HUES64 (cell line): ENCODE measurements at regions not wholly inside any gene's neighbourhood (a gene's known extent, or its start where the extent isn't known, plus 50 kb on each side); places are given as distances from the start of the nearest gene placed in this dataset.

ENCODE experiments used
- H3K27ac ChIP-seq: 2 replicates; pipeline ENCODE4 v1.7.0; 2013; ENCODE audit warnings: low read depth, low read length, inconsistent platforms
- H3K27me3 ChIP-seq: 2 replicates; pipeline ENCODE4 v1.6.1; 2013; ENCODE audit warnings: mild to moderate bottlenecking, low read length; ENCODE audit not compliant: insufficient read depth
- H3K36me3 ChIP-seq: 2 replicates; pipeline ENCODE4 v1.6.1; 2013; ENCODE audit warnings: mild to moderate bottlenecking, low read length; ENCODE audit not compliant: insufficient read depth
- H3K4me1 ChIP-seq: 2 replicates; pipeline ENCODE4 v1.6.1; 2013; ENCODE audit warnings: mild to moderate bottlenecking, low read length, moderate library complexity; ENCODE audit not compliant: insufficient read depth
- H3K4me3 ChIP-seq: 2 replicates; pipeline ENCODE4 v1.5.1; 2013; ENCODE audit warnings: mild to moderate bottlenecking, low read length, moderate library complexity
- H3K9ac ChIP-seq: 2 replicates; pipeline ENCODE4 v1.6.1; 2013; ENCODE audit warnings: mild to moderate bottlenecking, low read depth, low read length
- H3K9me3 ChIP-seq: 2 replicates; pipeline ENCODE4 v1.6.1; 2013; ENCODE audit warnings: low read depth, low read length; ENCODE audit not compliant: insufficient read depth
- WGBS: fragments of 150-250, 120-280 bp; methylation state at CpG from one replicate; pipeline ENCODE4 v1.1.7; 2013; ENCODE audit warnings: missing lambda C conversion rate; 5-methylcytosine and 5-hydroxymethylcytosine counted together

GRCh38 chr9:38313421-38313820, 79.1 kb upstream of the ALDH1B1 start:
- H3K4me1 ChIP-seq, result peaks cover 23% of the 10 kb centered on the region; the same call in 1 of the 2 replicates
- 84% methylated on average over 6 of the region's 6 CpGs for WGBS
- H3K4me3 ChIP-seq, result no peak overlapping the region
- H3K9me3 ChIP-seq, result no peaks in the 10 kb centered on the region
- H3K27me3 ChIP-seq, result no peaks in the 10 kb centered on the region
- H3K36me3 ChIP-seq, result no peaks in the 10 kb centered on the region
- no peak overlapping the region for H3K27ac ChIP-seq
- no peak overlapping the region for H3K9ac ChIP-seq

- Histone ChIP-seq H3K4me1 (peaks cover 23% of the 10 kb centered on the region; the same call in 1 of the 2 replicates), H3K27me3 (no peaks in the 10 kb centered on the region), H3K4me3 (no peak overlapping the region), H3K27ac (no peak overlapping the region), H3K36me3 (no peaks in the 10 kb centered on the region), H3K9me3 (no peaks in the 10 kb centered on the region), H3K9ac (no peak overlapping the region)
- 91% methylated on average over 4 of the region's 4 CpGs for WGBS
Measured at GRCh38 chr9:38312406-38312805, 80.1 kb upstream of the ALDH1B1 start.

- Histone ChIP-seq H3K9me3 (no peaks in the 10 kb centered on the region), H3K9ac (no peak overlapping the region), H3K27me3 (no peaks in the 10 kb centered on the region), H3K4me3 (no peak overlapping the region), H3K4me1 (peaks cover 23% of the 10 kb centered on the region; the same call in 1 of the 2 replicates), H3K36me3 (no peaks in the 10 kb centered on the region), H3K27ac (no peak overlapping the region)
- WGBS, result 84% methylated on average over 16 of the region's 16 CpGs
Measured at GRCh38 chr9:38311382-38312270, 80.9 kb upstream of the ALDH1B1 start.

DNA sequence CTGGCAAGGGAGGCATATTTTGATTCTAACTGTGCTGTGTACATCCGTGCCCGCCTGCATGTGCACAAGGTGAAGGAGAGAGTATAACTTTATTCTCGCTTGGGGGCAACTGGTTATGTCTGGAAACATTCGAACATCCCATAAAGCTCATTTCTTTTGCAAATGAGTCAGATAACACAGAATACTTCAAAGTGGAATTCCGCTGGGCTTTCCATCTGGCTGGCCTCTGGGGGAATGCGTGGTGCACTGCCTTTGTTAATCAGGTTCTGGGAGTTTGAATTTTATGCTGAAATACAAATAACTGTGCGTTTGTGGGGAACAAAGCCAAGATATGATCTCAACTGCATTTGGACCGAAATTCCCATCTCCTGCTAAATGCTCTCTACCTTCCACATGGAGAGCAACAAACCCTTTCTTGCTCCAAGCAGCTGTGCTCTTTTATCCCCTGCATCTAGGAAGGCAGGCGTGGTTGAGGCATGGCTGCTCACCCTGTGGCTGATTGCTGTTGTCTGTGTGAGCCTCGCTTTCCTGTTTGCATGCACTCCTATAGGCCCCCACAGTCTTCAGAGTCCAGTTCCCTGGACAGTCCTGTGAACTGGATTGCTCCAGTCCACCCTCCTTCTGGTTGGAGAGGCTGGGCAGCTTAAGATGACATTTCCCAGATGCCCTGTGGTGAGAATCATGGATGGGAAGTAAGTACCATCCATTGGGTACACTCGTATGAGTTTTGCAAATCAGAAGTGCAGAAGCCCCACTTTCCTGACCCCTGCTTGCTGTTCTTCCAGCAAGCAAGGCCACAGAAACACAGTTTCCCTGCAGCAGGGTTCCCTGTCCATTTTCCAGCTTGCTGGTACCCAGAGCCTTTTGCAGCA, 82.9 kb upstream of the ALDH1B1 start:
- 64% methylated on average over 11 of the region's 11 CpGs for WGBS
- no peaks in the 10 kb centered on the region for H3K9me3 ChIP-seq
- no peak overlapping the region for H3K4me3 ChIP-seq
- H3K27ac ChIP-seq, result no peak overlapping the region
- no peak overlapping the region for H3K9ac ChIP-seq
- H3K4me1 ChIP-seq, result peaks cover 23% of the 10 kb centered on the region; the same call in 1 of the 2 replicates
- no peaks in the 10 kb centered on the region for H3K36me3 ChIP-seq
- H3K27me3 ChIP-seq, result no peaks in the 10 kb centered on the region

DNA sequence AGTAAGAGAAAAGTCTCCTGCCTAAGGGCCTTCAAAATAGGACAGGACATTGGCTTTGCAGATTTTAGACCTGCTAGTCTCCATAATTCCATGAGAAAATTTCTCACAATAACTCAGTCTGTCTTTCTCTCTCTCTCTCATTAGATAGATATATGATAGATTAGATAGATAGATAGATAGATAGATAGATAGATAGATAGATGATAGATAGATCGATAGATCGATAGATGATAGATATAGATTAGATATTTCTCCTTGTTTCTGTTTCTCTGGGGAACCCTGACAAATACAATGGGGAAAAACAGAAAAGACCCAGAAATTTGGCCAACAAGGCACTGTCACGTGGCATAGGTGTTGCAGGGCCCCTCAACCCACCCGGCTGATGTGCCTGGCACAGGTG, 84.4 kb upstream of the ALDH1B1 start:
- 93% methylated on average over 4 of the region's 4 CpGs for WGBS
- no peak overlapping the region for H3K9ac ChIP-seq
- H3K4me3 ChIP-seq, result no peak overlapping the region
- no peaks in the 10 kb centered on the region for H3K27me3 ChIP-seq
- H3K9me3 ChIP-seq, result no peaks in the 10 kb centered on the region
- no peaks in the 10 kb centered on the region for H3K36me3 ChIP-seq
- no peak overlapping the region for H3K27ac ChIP-seq
- peaks cover 23% of the 10 kb centered on the region; the same call in 1 of the 2 replicates for H3K4me1 ChIP-seq

DNA sequence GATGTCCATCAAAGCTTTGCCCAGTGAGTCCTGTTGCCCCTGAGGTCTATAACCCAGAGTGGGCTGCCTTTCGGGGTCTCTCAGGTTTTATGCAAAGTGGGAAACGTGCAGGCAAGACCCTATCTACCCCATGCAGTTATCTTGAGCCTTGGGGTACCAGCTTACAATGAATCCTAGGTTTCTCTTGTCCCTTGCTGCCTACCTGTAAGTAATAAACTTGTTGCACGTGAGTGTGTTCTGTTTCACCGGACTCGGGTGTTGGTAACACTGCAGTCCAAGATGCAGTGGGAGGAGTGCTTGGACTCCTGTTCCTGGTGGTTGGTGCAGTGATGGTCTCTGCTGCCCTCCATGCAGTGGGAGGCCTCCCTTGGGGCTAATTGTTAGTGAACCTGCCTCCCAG, 85.6 kb upstream of the ALDH1B1 start:
- Histone ChIP-seq H3K4me1 (peaks cover 23% of the 10 kb centered on the region; the same call in 1 of the 2 replicates), H3K9me3 (no peaks in the 10 kb centered on the region), H3K27me3 (no peaks in the 10 kb centered on the region), H3K9ac (no peak overlapping the region), H3K27ac (no peak overlapping the region), H3K36me3 (no peaks in the 10 kb centered on the region), H3K4me3 (no peak overlapping the region)
- 94% methylated on average over 5 of the region's 5 CpGs for WGBS

GRCh38 chr9:38305582-38305981, 86.9 kb upstream of the ALDH1B1 start:
- H3K9me3 ChIP-seq, result no peaks in the 10 kb centered on the region
- H3K9ac ChIP-seq, result no peak overlapping the region
- no peak overlapping the region for H3K27ac ChIP-seq
- 100% methylated on average over 1 of the region's 1 CpG for WGBS
- H3K36me3 ChIP-seq, result no peaks in the 10 kb centered on the region
- H3K4me1 ChIP-seq, result peaks cover 16% of the 10 kb centered on the region; the same call in 1 of the 2 replicates
- no peak overlapping the region for H3K4me3 ChIP-seq
- no peaks in the 10 kb centered on the region for H3K27me3 ChIP-seq

- Histone ChIP-seq H3K36me3 (no peaks in the 10 kb centered on the region), H3K4me1 (no peaks in the 10 kb centered on the region), H3K4me3 (no peak overlapping the region), H3K9me3 (no peaks in the 10 kb centered on the region), H3K27ac (no peak overlapping the region), H3K9ac (no peak overlapping the region), H3K27me3 (no peaks in the 10 kb centered on the region)
- 82% methylated on average over 7 of the region's 7 CpGs for WGBS
Measured at GRCh38 chr9:38301376-38302106, 91.0 kb upstream of the ALDH1B1 start.

DNA sequence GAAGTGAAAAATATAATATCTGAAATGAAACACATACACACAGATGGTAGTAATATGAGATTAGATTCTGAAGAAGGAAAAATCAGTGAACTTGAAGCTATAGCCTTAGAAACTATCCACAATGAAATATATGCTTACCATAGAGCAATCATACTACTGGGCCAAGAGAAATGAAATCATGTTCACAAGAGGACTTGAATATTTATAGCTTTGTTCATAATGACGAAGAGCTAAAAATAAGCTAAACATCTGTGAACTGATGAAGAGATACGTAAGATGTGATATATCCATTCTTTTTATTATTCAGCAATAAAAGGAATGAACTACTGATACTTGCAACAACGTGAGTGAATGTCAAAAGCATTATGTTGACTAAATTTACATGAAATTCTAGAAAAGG, 92.6 kb upstream of the ALDH1B1 start:
- H3K36me3 ChIP-seq, result no peaks in the 10 kb centered on the region
- H3K4me1 ChIP-seq, result no peaks in the 10 kb centered on the region
- no peak overlapping the region for H3K9ac ChIP-seq
- no peaks in the 10 kb centered on the region for H3K27me3 ChIP-seq
- no peaks in the 10 kb centered on the region for H3K9me3 ChIP-seq
- H3K4me3 ChIP-seq, result no peak overlapping the region
- 30% methylated on average over 2 of the region's 3 CpGs for WGBS
- H3K27ac ChIP-seq, result no peak overlapping the region

- WGBS, result 85% methylated on average over 2 of the region's 3 CpGs
- no peak overlapping the region for H3K9ac ChIP-seq
- H3K9me3 ChIP-seq, result no peaks in the 10 kb centered on the region
- H3K36me3 ChIP-seq, result no peaks in the 10 kb centered on the region
- no peak overlapping the region for H3K4me3 ChIP-seq
- no peak overlapping the region for H3K27ac ChIP-seq
- no peaks in the 10 kb centered on the region for H3K27me3 ChIP-seq
- no peaks in the 10 kb centered on the region for H3K4me1 ChIP-seq
Measured at GRCh38 chr9:38298904-38299303, 93.6 kb upstream of the ALDH1B1 start.
